B cell (primary cell): ENCODE measurements at regions not wholly inside any gene's neighbourhood (a gene's known extent, or its start where the extent isn't known, plus 50 kb on each side); places are given as distances from the start of the nearest gene placed in this dataset.

Experiments used
- ATAC-seq: fragments of 200-7000 bp; cut with Tn5 transposase; one replicate; pipeline ENCODE4 v1.10.0; 2021; ENCODE audit warnings: low read depth, mild to moderate bottlenecking, moderate number of reproducible peaks, moderate library complexity
- CTCF ChIA-PET: fragments of 350-600 bp; sonication (Branson Sonifier 250); formaldehyde crosslinking; loops from one replicate; lab custom pipeline; 2021; ENCODE audit warnings: antibody characterized with exemption, inconsistent platforms; lab: Charles Lee
- POLR2A ChIA-PET: fragments of 350-600 bp; sonication (Branson Sonifier 250); formaldehyde crosslinking; loops from one replicate; lab custom pipeline; 2021; ENCODE audit warnings: antibody characterized with exemption; lab: Charles Lee
- DNase-seq: peaks from one replicate; pipeline ENCODE4 v3.0.0; 2013
- H2AFZ ChIP-seq: 2 replicates; pipeline ENCODE4 v1.6.1; 2012; ENCODE audit warnings: mild to moderate bottlenecking, low read depth, low read length; ENCODE audit not compliant: insufficient read depth, poor library complexity, severe bottlenecking
- H3K27ac ChIP-seq, 2 donors: 1 replicate in 1 of 2; 2 replicates in 1 of 2; pipeline ENCODE4 v1.5.1; 2012 to 2013; ENCODE audit warnings: low read length in 2 of 2, mild to moderate bottlenecking in 2 of 2, moderate library complexity in 1 of 2
- H3K27me3 ChIP-seq, 4 experiments: fragments of 200-600 bp in 1 of 4; sonication (generic) in 1 of 4; replicated peaks in 1 of 4; 1 replicate in 2 of 4; 2 replicates in 2 of 4; pipeline versions ENCODE4 v1.6.1 to v1.7.0; 2013 to 2016; ENCODE audit warnings: low read length in 3 of 4, mild to moderate bottlenecking in 2 of 4, mixed read lengths in 1 of 4, moderate library complexity in 1 of 4; ENCODE audit not compliant: insufficient read depth in 4 of 4, control insufficient read depth in 3 of 4; ENCODE audit errors: control extremely low read depth in 1 of 4
- H3K36me3 ChIP-seq, 2 experiments: replicated peaks in 1 of 2; 1 replicate in 1 of 2; 2 replicates in 1 of 2; pipeline versions ENCODE4 v1.6.1 to v1.7.1; 2013; ENCODE audit warnings: low read length in 1 of 2; ENCODE audit not compliant: insufficient read depth in 2 of 2, control insufficient read depth in 1 of 2; ENCODE audit errors: control extremely low read depth in 1 of 2, extremely low read depth in 1 of 2
- H3K4me1 ChIP-seq, 2 donors: fragments of 200-600 bp in 1 of 2; sonication (generic) in 1 of 2; 1 replicate in 1 of 2; 2 replicates in 1 of 2; pipeline versions ENCODE4 v1.5.1 to v1.6.1; 2013 to 2017; ENCODE audit warnings: low read length in 2 of 2; ENCODE audit not compliant: control insufficient read depth in 2 of 2, insufficient read depth in 2 of 2
- H3K4me2 ChIP-seq: replicated peaks from 2 replicates; pipeline ENCODE3; 2012; ENCODE audit warnings: mild to moderate bottlenecking, low read depth, low read length; ENCODE audit not compliant: poor library complexity, severe bottlenecking
- H3K4me3 ChIP-seq, 5 experiments: fragments of 200-600 bp in 1 of 5; sonication (generic) in 1 of 5; 1 replicate in 3 of 5; 2 replicates in 2 of 5; pipeline versions ENCODE4 v1.5.1 to v1.7.0; 2011 to 2016; ENCODE audit warnings: low read length in 4 of 5, mild to moderate bottlenecking in 4 of 5, low read depth in 2 of 5, control low read depth in 1 of 5, moderate library complexity in 1 of 5; ENCODE audit not compliant: insufficient read depth in 1 of 5; ENCODE audit errors: control extremely low read depth in 1 of 5, extremely low read depth in 1 of 5
- H3K79me2 ChIP-seq: fragments of 200-600 bp; sonication (generic); one replicate; pipeline ENCODE4 v1.6.0; 2016; ENCODE audit warnings: low read length; ENCODE audit not compliant: control insufficient read depth, insufficient read depth
- H3K9ac ChIP-seq: fragments of 200-600 bp; sonication (generic); 2 replicates; pipeline ENCODE4 v1.6.1; 2017; ENCODE audit warnings: mild to moderate bottlenecking, low read length, moderate library complexity
- H3K9me3 ChIP-seq, 3 donors: one replicate each; pipeline versions ENCODE4 v1.6.1 to v1.7.1; 2013; ENCODE audit warnings: low read length in 2 of 3; ENCODE audit not compliant: control insufficient read depth in 2 of 3, insufficient read depth in 1 of 3; ENCODE audit errors: control extremely low read depth in 1 of 3
- H4K20me1 ChIP-seq: 2 replicates; pipeline ENCODE4 v1.6.0; 2012; ENCODE audit warnings: mild to moderate bottlenecking, low read length; ENCODE audit not compliant: insufficient read depth, control insufficient read depth, poor library complexity, severe bottlenecking
- H3K27ac Mint-ChIP-seq: one replicate; pipeline ENCODE4 v1.8.0; 2021; ENCODE audit warnings: mixed read lengths
- H3K27me3 Mint-ChIP-seq: one replicate; pipeline ENCODE4 v1.8.0; 2021; ENCODE audit warnings: mixed read lengths
- H3K4me1 Mint-ChIP-seq: one replicate; pipeline ENCODE4 v1.8.0; 2021; ENCODE audit warnings: mixed read lengths
- H3K4me3 Mint-ChIP-seq: one replicate; pipeline ENCODE4 v1.8.0; 2021; ENCODE audit warnings: mixed read lengths
- H3K9me3 Mint-ChIP-seq: one replicate; pipeline ENCODE4 v1.8.0; 2022; ENCODE audit warnings: mixed read lengths; ENCODE audit not compliant: insufficient read depth
- EZH2 ChIP-seq: IDR thresholded peaks from 2 replicates; pipeline ENCODE4 v1.6.1; 2012; ENCODE audit warnings: borderline replicate concordance, low read depth, mild to moderate bottlenecking, moderate library complexity, low read length; ENCODE audit not compliant: insufficient read depth, poor library complexity, severe bottlenecking
- WGBS: methylation state at CpG from one replicate; pipeline ENCODE4 v1.1.5; 2013; ENCODE audit warnings: missing lambda C conversion rate; ENCODE audit not compliant: insufficient coverage; 5-methylcytosine and 5-hydroxymethylcytosine counted together
- intact Hi-C: fragments of 100-400 bp; cut with micrococcal nuclease; formaldehyde crosslinking; loops from one replicate; pipeline ENCODE4 v1.10.0; 2022
- TF ChIP-seq, protein P1 (sequence below): fragments of 200-600 bp; IDR thresholded peaks from one replicate; pipeline ENCODE4 v1.8.0; 2022; ENCODE audit warnings: antibody characterized with exemption, mild to moderate bottlenecking

GRCh38 chr3:159668990-159669476 lies 319.6 kb upstream of the IL12A start:
- no peak overlapping the region for H3K27ac ChIP-seq
- H3K36me3 ChIP-seq = no peaks in the 10 kb centered on the region
- no peaks in the 10 kb centered on the region for H3K27me3 Mint-ChIP-seq
- H3K9me3 ChIP-seq = peaks cover 0 to 2% (median 0%) of the 10 kb centered on the region in 3 donors
- H3K4me3 ChIP-seq = no peak overlapping the region
- H4K20me1 ChIP-seq = no peaks in the 10 kb centered on the region
- no peak overlapping the region for H3K4me3 Mint-ChIP-seq
- ATAC-seq (no peak), DNase-seq (no peak)
- H3K4me1 ChIP-seq = no peaks in the 10 kb centered on the region
- no peaks in the 10 kb centered on the region for H3K9me3 Mint-ChIP-seq
- no peaks in the 10 kb centered on the region for H3K27me3 ChIP-seq
- CTCF ChIA-PET = no interaction called here
- no peak overlapping the region for H3K27ac Mint-ChIP-seq
- TF ChIP-seq, protein P1, sequence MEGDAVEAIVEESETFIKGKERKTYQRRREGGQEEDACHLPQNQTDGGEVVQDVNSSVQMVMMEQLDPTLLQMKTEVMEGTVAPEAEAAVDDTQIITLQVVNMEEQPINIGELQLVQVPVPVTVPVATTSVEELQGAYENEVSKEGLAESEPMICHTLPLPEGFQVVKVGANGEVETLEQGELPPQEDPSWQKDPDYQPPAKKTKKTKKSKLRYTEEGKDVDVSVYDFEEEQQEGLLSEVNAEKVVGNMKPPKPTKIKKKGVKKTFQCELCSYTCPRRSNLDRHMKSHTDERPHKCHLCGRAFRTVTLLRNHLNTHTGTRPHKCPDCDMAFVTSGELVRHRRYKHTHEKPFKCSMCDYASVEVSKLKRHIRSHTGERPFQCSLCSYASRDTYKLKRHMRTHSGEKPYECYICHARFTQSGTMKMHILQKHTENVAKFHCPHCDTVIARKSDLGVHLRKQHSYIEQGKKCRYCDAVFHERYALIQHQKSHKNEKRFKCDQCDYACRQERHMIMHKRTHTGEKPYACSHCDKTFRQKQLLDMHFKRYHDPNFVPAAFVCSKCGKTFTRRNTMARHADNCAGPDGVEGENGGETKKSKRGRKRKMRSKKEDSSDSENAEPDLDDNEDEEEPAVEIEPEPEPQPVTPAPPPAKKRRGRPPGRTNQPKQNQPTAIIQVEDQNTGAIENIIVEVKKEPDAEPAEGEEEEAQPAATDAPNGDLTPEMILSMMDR = no peak
- no peak for TF ChIP-seq EZH2
- no peaks in the 10 kb centered on the region for H3K79me2 ChIP-seq
- POLR2A ChIA-PET = no interaction called here
- H3K4me1 Mint-ChIP-seq = no peaks in the 10 kb centered on the region
- no peak overlapping the region for H3K4me2 ChIP-seq
- intact Hi-C loops = no loop called here
- 89% methylated on average over 1 of the region's 8 CpGs for WGBS
- no peak overlapping the region for H3K9ac ChIP-seq
- H2AFZ ChIP-seq = no peak overlapping the region

GRCh38 chr3:159669766-159670165 lies 318.9 kb upstream of the IL12A start:
- Histone ChIP-seq H4K20me1 (no peaks in the 10 kb centered on the region), H3K9me3 (peaks cover 0 to 2% (median 0%) of the 10 kb centered on the region in 3 donors), H3K27me3 (no peaks in the 10 kb centered on the region), H3K79me2 (no peaks in the 10 kb centered on the region), H3K36me3 (no peaks in the 10 kb centered on the region), H3K9ac (no peak overlapping the region), H3K4me2 (no peak overlapping the region), H3K4me1 (no peaks in the 10 kb centered on the region), H3K27ac (no peak overlapping the region), H2AFZ (no peak overlapping the region), H3K4me3 (no peak overlapping the region)
- no peak for DNase-seq
- Mint-ChIP-seq H3K9me3 (no peaks in the 10 kb centered on the region), H3K4me3 (no peak overlapping the region), H3K27me3 (no peaks in the 10 kb centered on the region), H3K4me1 (no peaks in the 10 kb centered on the region), H3K27ac (no peak overlapping the region)
- WGBS = 74% methylated on average over 3 of the region's 6 CpGs
- TF ChIP-seq EZH2 = no peak
- TF ChIP-seq, protein P1 = no peak
- intact Hi-C loops = no loop called here
- CTCF ChIA-PET = no interaction called here
- no peak for ATAC-seq
- POLR2A ChIA-PET = no interaction called here
